ENCODE measurements at regions not wholly inside any gene's neighbourhood (a gene's known extent, or its start where the extent isn't known, plus 50 kb on each side); places are given as distances from the start of the nearest gene placed in this dataset.

- ATAC-seq (no peak), DNase-seq (ENCODE audit: low read depth, low spot score) (no peak), FAIRE-seq (no peak)
- ChIA-PET RAD21 (ENCODE audit: unreplicated experiment) (no interaction called here), POLR2A (interaction anchor here (0.6 kb wide), 1 partner anchor 877 kb away, joined by 3 read pairs; no protein-coding TSS in a partner anchor), CTCF (no interaction called here), SMC1A (ENCODE audit: uncharacterized antibody, unreplicated experiment) (no interaction called here)
- intact Hi-C loops (cut with micrococcal nuclease; ENCODE audit: unreplicated experiment) (no loop called here), in situ Hi-C loops (cut with MboI) (no loop called here)
- H4K20me1 ChIP-seq (ENCODE audit: control insufficient read depth, insufficient read depth) = no peaks in the 10 kb centered on the region
- H3K36me3 ChIP-seq (ENCODE audit: control insufficient read depth in 2 of 2, insufficient read depth in 2 of 2, low read length in 1 of 2) = no peaks in the 10 kb centered on the region
- no peaks in the 10 kb centered on the region for H3K4me1 ChIP-seq (ENCODE audit: control insufficient read depth, insufficient read depth, low read length)
- 30% methylated on average over 3 of the region's 4 CpGs for WGBS (ENCODE audit: insufficient coverage, insufficient replicate concordance, low lambda C conversion rate, missing lambda C conversion rate)
- no peak overlapping the region for H3K9ac ChIP-seq (ENCODE audit: control insufficient read depth, insufficient read depth, low read length)
- no peaks in the 10 kb centered on the region for H3K27me3 ChIP-seq (replicated peaks in 1 of 2; ENCODE audit: control insufficient read depth in 2 of 2, insufficient read depth in 2 of 2, low read length in 1 of 2)
- BruUV-seq (replicated peaks) = no TSS peak
- TF ChIP-seq ATF7 (IDR thresholded peaks at IDR 0.05; ENCODE audit: low read depth) (no peak), POU2F2 (IDR thresholded peaks at IDR 0.05; ENCODE audit: borderline replicate concordance, low read depth, low read length) (no peak)
- no peaks in the 10 kb centered on the region for H3K79me2 ChIP-seq (ENCODE audit: control insufficient read depth, insufficient read depth, low read length)
- H3K4me2 ChIP-seq (ENCODE audit: control insufficient read depth, insufficient read depth) = no peak overlapping the region
- no peaks in the 10 kb centered on the region for H3K9me3 ChIP-seq (replicated peaks; ENCODE audit: control insufficient read depth, insufficient read depth, low read length)
- no peak overlapping the region for H3K4me3 ChIP-seq
- no peak overlapping the region for H2AFZ ChIP-seq (ENCODE audit: control insufficient read depth, low read depth, low read length)
- no peak overlapping the region for H3K27ac ChIP-seq (ENCODE audit: control insufficient read depth, insufficient read depth)
Measured at GRCh38 chr20:48385527-48385926, 442.3 kb downstream of the PREX1 start.

GRCh38 chr20:48385114-48385513 is 442.7 kb downstream of the PREX1 start:
- Histone ChIP-seq H3K79me2 (ENCODE audit: control insufficient read depth, insufficient read depth, low read length) (no peaks in the 10 kb centered on the region), H3K4me2 (ENCODE audit: control insufficient read depth, insufficient read depth) (no peak overlapping the region), H2AFZ (ENCODE audit: control insufficient read depth, low read depth, low read length) (no peak overlapping the region), H3K27me3 (replicated peaks in 1 of 2; ENCODE audit: control insufficient read depth in 2 of 2, insufficient read depth in 2 of 2, low read length in 1 of 2) (no peaks in the 10 kb centered on the region), H3K36me3 (ENCODE audit: control insufficient read depth in 2 of 2, insufficient read depth in 2 of 2, low read length in 1 of 2) (no peaks in the 10 kb centered on the region), H3K4me1 (ENCODE audit: control insufficient read depth, insufficient read depth, low read length) (no peaks in the 10 kb centered on the region), H3K9ac (ENCODE audit: control insufficient read depth, insufficient read depth, low read length) (no peak overlapping the region), H3K9me3 (replicated peaks; ENCODE audit: control insufficient read depth, insufficient read depth, low read length) (no peaks in the 10 kb centered on the region), H3K4me3 (no peak overlapping the region), H4K20me1 (ENCODE audit: control insufficient read depth, insufficient read depth) (no peaks in the 10 kb centered on the region), H3K27ac (ENCODE audit: control insufficient read depth, insufficient read depth) (no peak overlapping the region)
- FAIRE-seq = no peak
- SMC1A ChIA-PET (ENCODE audit: uncharacterized antibody, unreplicated experiment) = no interaction called here
- intact Hi-C loops (cut with micrococcal nuclease; ENCODE audit: unreplicated experiment) (no loop called here), in situ Hi-C loops (cut with MboI) (no loop called here)
- RAD21 ChIA-PET (ENCODE audit: unreplicated experiment) = no interaction called here
- TF ChIP-seq, protein P1, sequence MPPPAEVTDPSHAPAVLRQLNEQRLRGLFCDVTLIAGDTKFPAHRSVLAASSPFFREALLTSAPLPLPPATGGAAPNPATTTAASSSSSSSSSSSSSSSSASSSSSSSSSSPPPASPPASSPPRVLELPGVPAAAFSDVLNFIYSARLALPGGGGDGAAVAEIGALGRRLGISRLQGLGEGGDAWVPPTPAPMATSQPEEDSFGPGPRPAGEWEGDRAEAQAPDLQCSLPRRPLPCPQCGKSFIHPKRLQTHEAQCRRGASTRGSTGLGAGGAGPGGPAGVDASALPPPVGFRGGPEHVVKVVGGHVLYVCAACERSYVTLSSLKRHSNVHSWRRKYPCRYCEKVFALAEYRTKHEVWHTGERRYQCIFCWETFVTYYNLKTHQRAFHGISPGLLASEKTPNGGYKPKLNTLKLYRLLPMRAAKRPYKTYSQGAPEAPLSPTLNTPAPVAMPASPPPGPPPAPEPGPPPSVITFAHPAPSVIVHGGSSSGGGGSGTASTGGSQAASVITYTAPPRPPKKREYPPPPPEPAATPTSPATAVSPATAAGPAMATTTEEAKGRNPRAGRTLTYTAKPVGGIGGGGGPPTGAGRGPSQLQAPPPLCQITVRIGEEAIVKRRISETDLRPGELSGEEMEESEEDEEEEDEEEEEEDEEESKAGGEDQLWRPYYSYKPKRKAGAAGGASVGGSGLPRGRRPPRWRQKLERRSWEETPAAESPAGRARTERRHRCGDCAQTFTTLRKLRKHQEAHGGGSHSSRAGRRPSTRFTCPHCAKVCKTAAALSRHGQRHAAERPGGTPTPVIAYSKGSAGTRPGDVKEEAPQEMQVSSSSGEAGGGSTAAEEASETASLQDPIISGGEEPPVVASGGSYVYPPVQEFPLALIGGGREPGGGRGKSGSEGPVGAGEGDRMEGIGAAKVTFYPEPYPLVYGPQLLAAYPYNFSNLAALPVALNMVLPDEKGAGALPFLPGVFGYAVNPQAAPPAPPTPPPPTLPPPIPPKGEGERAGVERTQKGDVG (CRISPR knock-in tag; IDR thresholded peaks at IDR 0.05) = no peak
- TF ChIP-seq RAD21 (IDR thresholded peaks at IDR 0.05; ENCODE audit: insufficient read depth, low read depth, low read length) = no peak
- POLR2A ChIA-PET = interaction anchor here (0.6 kb wide), 1 partner anchor 877 kb away, joined by 3 read pairs; no protein-coding TSS in a partner anchor
- CTCF ChIA-PET = no interaction called here
- ATAC-seq = no peak
- DNase-seq (ENCODE audit: low read depth, low spot score) = no peak
- no TSS peak for BruUV-seq (replicated peaks)
- 73% methylated on average over 17 of the region's 17 CpGs for WGBS (ENCODE audit: insufficient coverage, insufficient replicate concordance, low lambda C conversion rate, missing lambda C conversion rate)
